GM19438 (cell line): ENCODE measurements at regions not wholly inside any gene's neighbourhood (a gene's known extent, or its start where the extent isn't known, plus 50 kb on each side); places are given as distances from the start of the nearest gene placed in this dataset.
"Not testable (repeated sequence)": the region's sequence is repeated elsewhere in the genome, so short reads cannot be mapped to it uniquely, and the experiment has no call there.

Source experiments
- ATAC-seq: cut with Tn5 transposase; IDR thresholded peaks from one replicate; pipeline ENCODE4 v1.9.1; 2021; ENCODE audit warnings: low read depth; ENCODE audit not compliant: unreplicated experiment

DNA sequence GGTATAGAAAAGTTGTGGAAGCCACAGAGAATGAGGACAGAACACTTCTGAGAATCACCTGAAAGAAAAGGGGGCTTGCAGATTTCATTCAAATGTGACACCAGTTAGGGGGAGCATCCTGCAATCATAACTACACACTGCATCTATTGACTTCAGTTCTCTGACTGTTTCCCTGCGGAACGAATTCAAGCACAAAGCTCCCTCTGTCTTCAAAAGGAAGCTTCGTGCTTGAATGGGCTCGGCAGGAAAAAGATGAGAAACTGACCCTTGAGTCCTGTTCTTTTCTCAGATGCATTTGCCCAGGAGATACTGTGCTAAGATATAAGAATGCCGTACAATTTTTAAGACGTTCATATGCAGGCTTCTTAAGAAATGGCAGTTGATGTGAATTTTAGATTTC lies 2000.4 kb upstream of the RAG2 start:
- ATAC-seq = no peak

DNA sequence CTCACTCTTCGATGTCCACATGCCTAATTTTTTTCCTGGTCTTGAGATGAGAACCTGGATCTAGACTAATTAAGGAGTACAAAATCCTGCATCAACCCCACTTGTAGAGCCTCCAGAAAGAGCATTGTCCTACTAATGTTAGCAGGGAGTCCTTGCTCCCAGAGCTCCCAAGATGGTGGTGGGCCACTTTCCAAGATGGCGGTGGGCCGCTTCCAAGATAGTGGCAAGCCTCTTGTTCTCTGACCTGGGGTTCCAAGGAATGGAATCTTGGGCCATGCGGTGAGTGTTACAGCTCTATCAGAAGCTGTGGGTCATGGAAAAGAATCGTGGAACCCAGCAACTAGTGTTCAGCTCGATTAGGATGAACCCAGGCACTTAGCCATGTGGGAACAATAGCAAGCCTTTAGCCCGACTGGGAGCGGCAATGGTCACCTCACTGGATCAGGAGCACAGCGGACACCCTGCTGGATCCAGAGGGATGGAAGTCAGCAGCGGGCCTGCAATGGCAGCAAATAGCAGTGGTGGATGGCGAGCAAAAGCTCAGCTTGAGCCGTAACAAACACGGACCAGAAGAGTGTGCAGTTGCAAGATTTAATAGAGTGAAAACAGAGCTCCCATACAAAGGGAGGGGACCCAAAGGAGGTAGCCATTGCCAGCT lies 1997.5 kb upstream of the RAG2 start:
- ATAC-seq = not testable (repeated sequence)

DNA sequence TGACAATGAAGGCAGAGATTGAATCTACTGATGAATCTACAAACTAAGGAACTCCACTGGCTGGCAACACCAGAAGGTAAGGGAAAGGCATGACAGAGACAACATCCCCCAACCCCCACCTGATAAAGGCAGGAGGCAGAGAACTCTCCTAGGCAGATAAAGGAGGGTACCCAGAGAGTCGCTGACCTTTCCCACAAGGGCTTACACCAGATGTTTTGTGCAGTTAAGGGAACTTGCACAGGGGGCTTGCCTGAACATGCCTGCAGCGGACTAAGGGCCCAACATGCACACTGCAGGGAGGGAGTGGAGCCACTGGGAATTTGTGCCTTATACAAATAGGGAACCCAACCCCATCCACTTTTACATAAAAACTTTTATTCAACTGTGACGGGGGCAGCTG lies 1996.9 kb upstream of the RAG2 start:
- ATAC-seq = no peak

DNA sequence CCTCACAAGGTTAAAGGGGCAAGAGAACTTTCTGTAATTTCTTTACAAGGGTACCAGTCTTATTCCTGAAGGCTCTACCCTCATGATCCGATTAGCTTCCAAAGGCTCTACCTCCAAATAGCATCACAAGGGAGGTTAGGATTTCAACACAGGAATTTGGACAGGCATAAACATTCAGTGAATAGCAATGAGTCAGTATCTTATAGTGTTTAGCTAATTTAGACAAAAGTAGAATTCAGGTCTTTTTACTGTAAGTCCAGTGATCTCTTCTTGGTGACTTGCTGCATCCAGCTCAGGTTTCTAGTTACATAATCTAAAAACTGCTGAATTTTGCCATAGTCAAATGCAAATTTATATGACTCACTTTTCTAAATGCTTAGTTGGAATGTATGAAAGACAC lies 1995.6 kb upstream of the RAG2 start:
- ATAC-seq = no peak

DNA sequence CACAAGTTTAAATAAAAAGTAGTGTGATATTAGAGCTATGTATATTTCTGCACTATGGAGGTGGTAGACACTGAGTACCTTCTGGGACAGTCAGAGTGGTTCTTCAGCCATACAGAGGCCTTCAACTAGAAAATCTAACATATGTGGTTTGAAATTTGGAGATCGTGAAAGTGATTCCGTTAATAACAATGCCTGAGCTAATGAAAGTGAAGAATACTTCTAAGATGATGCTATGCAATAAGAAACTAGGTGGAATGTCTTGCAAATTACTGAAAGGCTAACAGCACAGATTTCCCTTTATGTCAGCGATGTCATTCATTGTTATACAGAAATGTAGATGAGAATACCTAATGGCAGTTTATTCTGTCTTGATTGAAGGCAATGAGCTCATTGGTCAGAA lies 1984.7 kb upstream of the RAG2 start:
- no peak for ATAC-seq

DNA sequence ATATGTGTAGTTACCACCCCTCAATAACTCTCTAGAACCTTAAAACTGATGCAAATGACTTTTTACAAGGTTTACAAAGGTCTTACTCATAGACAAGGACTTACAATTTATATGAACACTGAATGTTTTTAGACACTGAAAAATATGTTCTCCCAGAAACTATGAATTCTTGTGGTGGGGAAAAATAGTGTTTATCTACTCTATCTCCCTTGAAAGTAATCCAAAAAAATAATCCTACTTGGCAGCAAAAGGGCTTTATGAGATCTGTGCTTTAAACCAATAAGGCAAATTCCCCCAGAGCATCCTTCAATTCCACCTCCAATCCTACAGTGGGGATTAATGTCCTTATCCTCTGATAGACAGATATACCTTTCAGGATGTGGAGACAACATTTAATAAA lies 1984.1 kb upstream of the RAG2 start:
- ATAC-seq = no peak

DNA sequence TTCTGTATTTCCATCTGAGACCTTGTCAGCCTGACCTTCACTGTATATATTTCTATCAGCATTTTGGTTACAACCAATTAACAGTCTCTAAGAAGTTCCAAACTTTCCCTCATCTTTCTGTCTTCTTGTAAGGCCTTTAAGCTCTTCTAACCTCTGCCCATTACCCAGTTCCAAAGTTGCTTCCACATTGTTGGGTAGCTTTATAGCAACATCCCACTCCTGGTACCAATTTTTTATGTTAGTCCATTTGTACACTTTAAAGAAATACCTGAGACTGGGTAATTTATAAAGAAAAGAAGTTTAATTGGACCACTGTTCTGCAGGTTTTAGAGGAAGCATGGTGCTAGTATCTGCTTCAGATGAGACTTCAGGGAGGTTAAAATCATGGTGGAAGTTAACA lies 1979.7 kb upstream of the RAG2 start:
- no peak for ATAC-seq

DNA sequence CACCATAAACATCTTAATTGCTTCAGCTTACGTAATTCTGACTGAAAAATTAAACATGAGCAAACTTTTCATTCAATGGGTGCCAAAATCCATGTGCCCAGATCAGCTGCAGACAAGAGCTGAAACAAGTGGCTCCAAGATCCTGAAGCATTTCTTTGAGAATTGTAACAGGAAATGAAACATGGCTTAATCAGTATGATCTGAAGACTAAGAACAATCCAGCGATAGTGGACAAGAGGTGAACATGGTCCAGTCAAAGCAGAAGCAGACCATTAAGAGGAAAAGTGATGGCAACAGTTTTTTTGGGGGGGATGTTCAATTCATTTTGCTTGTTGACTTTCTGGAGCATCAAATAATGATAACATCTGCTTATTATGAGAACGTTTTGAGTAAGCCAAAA lies 1964.5 kb upstream of the RAG2 start:
- ATAC-seq = no peak

DNA sequence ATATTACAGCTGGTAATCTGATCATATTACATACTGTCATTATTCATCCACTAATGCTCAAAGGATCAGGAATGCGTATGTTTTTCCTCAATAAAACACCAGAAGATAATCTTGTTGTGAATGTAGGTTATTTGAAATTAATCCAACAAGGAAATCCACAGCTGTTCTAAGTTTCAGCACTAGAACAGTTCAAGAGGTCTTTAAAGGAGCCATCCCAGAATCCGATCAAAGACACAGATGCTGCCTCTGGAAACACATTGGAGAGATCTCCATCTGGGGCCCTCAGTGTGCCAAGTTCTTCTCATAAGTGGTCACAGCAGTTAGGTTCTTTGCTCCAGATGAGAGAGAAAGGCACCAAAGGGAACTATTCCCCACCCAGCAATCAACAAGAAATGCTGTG lies 1955.1 kb upstream of the RAG2 start:
- ATAC-seq = no peak

DNA sequence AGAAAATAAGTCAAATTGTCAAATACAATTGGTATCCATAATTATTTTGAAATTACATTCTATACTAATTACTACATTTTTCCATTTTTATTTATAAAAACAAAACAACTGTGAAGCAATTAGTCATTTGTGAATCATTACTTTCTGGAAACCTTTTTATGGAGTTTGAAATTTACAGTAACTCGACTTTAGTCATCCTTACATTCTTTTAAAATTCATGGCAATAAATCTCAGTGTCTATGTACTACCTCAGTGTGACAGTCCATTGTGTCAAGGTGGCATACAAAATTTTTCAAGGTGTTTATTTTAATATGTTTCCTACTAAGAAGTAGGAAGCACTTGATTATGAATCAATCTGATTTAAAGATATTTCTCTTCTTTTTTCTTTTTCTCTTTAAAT lies 1949.4 kb upstream of the RAG2 start:
- no peak for ATAC-seq

DNA sequence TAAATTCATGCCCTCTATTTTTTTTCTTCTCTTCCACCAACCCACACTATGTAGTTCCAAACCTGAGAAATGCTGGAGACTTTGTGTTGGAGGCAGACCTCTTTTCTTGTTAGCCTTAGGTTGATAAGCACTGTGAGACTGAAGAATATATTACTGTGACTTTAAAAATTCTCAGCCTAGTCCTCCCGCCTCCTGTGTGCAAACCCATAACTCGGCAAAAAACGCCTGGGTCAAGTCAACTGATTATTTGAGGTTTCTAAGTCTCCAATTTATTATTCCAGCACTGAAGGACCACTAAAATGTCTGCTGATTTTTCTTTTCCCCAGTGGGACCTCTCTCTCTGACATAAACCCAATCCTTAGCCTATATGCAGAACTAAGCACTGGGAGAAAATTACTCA lies 1946.0 kb upstream of the RAG2 start:
- no peak for ATAC-seq

DNA sequence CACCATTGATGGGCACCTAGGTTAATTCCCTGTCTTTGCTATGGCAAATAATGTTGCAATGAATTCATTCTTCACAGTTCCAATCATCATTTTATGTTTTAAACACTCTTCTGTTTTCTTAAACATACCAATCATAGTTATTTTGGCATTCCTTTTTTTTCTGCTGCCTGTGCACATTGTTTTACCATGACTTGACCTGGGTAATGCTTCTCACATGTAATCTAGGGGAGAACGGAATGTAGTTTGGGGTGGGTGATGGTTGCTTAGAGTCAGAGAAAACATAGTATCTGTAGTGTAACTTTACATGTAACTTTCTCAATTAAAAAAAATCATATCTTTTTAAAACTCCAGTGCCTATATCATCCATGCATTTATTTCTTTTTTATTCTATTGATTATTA lies 1945.3 kb upstream of the RAG2 start:
- no peak for ATAC-seq

DNA sequence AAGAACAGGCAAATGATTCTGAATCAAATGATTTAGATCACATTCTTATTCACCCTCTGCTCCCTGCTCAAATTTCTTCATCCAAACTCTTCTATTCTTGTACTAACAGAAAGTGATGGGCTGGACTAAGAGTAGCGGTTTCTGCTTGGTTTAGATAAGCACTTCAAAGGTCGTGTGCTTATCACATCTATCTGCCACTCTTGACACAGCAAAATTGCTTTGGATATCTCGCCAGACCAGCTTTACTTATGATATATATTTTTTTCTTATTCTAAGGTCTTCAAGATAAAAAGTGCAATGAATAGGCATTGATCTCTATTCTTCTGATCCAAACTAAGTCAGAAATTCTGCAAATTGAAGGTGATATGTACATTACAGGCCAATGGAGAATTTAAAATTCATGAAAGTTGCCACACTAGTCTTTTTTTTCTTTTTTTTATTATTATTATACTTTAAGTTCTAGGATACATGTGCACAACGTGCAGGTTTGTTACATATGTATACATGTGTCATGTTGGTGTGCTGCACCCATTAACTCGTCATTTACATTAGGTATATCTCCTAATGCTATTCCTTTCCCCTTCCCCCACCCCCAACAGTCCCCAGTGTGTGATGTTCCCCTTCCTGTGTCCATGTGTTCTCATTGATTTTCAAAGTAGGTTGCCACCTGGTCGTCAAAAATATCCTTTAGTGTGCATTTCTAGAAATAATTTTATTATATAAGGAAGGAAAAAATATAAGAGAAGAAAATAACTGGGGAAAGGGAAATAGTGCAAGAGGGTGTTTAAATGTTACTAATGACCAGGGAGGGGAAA lies 1941.0 kb upstream of the RAG2 start:
- no peak for ATAC-seq

DNA sequence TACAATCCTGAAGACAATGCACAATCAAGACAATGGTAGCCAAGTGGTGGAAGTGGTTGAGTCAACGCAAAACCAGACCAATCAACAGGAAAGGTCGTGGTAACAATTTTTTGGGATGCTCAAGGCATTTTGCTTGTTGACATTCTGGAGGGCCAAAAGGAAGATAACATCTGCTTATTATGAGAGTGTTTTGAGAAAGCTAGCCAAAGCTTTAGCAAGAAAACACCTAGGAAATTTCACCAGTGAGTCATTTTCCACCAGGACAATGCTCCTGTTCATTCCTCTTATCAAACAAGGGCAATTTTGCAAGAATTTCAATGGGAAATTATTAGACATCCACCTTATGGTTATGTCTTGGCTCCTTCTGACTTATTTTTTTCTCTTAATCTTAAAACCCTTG lies 1932.2 kb upstream of the RAG2 start:
- ATAC-seq = no peak

DNA sequence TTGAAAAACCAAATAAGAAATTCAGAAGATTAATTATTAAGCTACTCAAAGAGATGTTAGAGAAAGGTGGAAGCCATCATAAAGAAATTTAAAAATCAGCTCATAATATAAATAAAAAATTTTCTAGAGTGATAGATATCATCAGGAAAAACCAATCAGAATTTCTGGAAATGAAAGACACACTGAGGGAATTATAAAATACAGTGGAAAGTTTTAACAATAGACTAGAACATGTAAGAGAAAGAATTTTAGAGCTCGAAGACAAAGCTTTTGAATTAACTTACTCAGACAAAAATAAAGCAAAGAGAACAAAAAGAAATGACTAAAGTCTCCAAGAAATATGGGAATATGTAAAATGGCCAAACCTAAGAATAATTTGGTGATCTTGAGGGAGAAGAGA lies 1926.9 kb upstream of the RAG2 start:
- no peak for ATAC-seq

DNA sequence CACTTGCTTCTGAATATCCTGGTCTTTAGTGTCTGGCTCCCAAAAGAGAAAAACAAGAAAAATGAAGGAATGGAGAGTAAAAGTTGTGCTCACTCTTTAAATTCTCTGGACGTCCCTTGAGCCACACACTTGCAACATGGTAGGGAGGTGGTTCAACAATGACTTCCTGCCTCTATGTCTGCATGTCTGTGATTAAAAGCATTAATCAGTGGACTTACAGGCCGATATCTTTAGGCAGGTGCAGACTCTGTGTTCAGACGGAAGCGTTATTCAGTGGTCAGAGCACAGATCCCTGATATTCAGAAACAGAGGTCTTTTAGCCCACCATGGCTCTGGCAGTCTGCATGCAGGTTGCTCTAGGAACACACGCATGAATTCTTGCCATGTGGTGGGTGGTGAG lies 1920.0 kb upstream of the RAG2 start:
- ATAC-seq = no peak

DNA sequence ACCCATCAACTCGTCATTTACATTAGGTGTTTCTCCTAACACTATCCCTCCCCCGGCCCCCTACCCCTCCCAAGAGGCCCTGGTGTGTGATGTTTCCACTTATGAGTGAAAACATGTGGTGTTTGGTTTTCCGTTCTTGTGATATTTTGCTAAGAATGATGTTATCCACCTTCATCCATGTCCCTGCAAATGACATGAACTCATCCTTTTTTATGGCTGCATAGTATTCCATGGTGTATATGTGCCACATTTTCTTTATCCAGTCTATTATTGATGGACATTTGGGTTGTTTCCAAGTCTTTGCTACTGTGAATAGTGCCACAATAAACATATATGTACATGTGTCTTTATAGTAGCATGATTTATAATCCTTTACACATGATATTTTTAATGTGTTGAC lies 1914.8 kb upstream of the RAG2 start:
- not testable (repeated sequence) for ATAC-seq

DNA sequence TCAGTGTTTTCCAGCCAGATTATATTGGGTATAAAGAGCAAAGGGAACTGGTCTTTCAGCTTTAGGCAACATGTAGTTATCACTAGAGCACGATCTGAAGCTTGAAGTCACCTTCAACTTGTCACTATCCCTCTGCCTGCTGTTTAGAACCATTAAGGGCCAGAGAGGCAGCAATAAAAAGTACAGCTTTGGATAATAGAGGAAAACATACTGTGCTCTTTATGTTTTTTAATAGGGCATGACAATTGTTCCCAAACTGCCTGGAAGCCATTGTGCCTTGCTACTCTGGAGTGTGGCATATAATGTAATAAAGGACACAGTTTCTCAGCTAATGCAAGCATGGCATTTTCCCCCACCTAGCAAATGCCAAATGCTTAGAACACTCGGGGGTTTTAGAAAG lies 1912.0 kb upstream of the RAG2 start:
- no peak for ATAC-seq

DNA sequence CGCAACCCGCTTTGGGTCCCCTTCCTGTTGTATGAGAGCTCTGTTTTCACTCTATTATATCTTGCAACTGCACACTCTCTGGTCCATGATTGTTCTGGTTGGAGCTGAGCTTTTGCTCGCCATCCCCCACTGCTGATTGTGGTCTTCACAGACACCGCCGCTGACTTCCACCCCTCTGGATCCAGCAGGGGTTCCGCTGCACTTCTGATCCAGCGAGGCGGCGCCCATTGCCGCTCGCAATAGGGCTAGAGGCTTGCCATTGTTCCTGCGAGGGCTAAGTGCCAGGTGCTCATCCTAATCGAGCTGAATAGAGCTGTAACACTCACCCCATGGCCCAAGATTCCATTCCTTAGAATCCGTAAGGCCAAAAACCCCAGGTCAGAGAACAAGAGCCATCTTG lies 1905.8 kb upstream of the RAG2 start:
- ATAC-seq = no peak

DNA sequence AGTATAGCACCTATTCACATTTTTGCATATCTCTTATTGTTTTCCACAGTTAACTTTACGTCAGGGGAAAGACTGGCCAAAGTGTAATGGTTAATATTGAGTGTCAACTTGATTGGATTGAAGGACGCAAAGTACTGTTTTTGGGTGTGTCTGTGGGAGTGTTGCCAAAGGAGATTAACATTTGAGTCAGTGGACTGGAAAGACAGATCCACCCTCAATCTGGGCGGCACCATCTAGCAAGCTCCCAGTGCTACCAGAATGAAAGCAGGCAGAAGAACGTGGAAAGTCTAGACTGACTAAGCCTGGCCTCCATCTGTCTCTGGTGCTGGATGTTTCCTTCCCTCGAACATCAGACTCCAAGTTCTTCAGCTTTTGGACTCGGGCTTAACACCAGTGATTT lies 1900.7 kb upstream of the RAG2 start:
- no peak for ATAC-seq

DNA sequence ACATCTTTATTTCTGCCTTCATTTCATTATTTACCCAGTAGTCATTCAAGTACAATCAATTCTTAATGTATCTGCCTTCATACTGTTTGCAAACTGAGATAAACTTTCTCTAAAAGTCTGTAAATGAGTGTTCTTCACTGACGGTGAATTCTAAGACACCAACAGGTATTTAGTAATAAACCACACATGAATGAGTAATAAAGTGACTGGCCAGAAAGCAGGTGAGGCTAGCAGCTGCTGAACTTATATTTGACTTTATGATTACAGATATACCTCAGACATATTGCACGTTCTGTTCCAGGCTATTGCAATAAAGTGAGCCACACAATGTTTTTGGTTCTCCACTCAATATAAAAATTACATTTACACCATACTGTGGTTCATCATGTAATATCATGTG lies 1894.0 kb upstream of the RAG2 start:
- ATAC-seq = no peak

DNA sequence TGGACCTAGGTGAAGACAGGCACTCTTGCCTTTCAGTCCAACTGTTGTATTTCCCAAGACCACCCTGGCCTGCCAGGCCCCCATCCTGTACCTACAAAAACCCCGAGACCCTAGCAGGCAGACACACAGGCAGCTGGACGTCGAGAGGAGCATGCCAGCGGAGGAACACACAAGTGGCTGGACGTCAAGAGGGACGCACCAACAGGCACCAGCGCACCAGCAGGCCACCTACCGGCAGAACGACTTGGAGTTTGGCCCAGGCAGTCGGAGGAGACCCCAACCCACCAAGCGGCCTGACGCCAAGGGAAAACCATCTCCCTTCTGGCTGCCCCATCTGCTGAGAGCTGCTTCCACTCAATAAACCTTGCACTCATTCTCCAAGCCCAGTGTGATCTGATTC lies 1883.4 kb upstream of the RAG2 start:
- ATAC-seq = no peak
